RPMI7951 (cell line): ENCODE measurements at regions not wholly inside any gene's neighbourhood (a gene's known extent, or its start where the extent isn't known, plus 50 kb on each side); places are given as distances from the start of the nearest gene placed in this dataset.

Experiments
- DNase-seq: peaks from one replicate; pipeline ENCODE4 v3.0.0-alpha.2; 2012; ENCODE audit warnings: low read depth

GRCh38 chr14:42228611-42229010 is 621.9 kb downstream of the LRFN5 start:
- DNase-seq, result no peak

- peak; percentile 49 for DNase-seq
Observed at GRCh38 chr14:42224053-42224888, 617.6 kb downstream of the LRFN5 start.

GRCh38 chr14:42222924-42223471 is 616.3 kb downstream of the LRFN5 start:
- DNase-seq, result peak; percentile 75

GRCh38 chr14:42214981-42215491 is 608.4 kb downstream of the LRFN5 start:
- DNase-seq, result peak; percentile 85

GRCh38 chr14:42200957-42201356 is 594.3 kb downstream of the LRFN5 start:
- DNase-seq, result no peak

- peak; percentile 26 for DNase-seq
Observed at GRCh38 chr14:42198010-42198409, 591.3 kb downstream of the LRFN5 start.

GRCh38 chr14:42192738-42193653 is 586.3 kb downstream of the LRFN5 start:
- DNase-seq, result peak; percentile 85

GRCh38 chr14:42190744-42191143 is 584.1 kb downstream of the LRFN5 start:
- DNase-seq, result no peak

- DNase-seq, result no peak
Observed at GRCh38 chr14:42187846-42188245, 581.2 kb downstream of the LRFN5 start.

GRCh38 chr14:42185718-42186117 is 579.0 kb downstream of the LRFN5 start:
- no peak for DNase-seq

GRCh38 chr14:42174357-42174756 is 567.7 kb downstream of the LRFN5 start:
- no peak for DNase-seq

- DNase-seq, result no peak
Observed at GRCh38 chr14:42173206-42173605, 566.5 kb downstream of the LRFN5 start.

- no peak for DNase-seq
Observed at GRCh38 chr14:42172304-42172703, 565.6 kb downstream of the LRFN5 start.

- DNase-seq, result peak; percentile 2
Observed at GRCh38 chr14:42163136-42163535, 556.5 kb downstream of the LRFN5 start.

GRCh38 chr14:42159138-42159537 is 552.5 kb downstream of the LRFN5 start:
- DNase-seq, result no peak

GRCh38 chr14:42149609-42150261 is 543.1 kb downstream of the LRFN5 start:
- DNase-seq, result no peak

- no peak for DNase-seq
Observed at GRCh38 chr14:42145766-42146165, 539.1 kb downstream of the LRFN5 start.

- no peak for DNase-seq
Observed at GRCh38 chr14:42143114-42143513, 536.4 kb downstream of the LRFN5 start.

GRCh38 chr14:42141328-42141727 is 534.7 kb downstream of the LRFN5 start:
- DNase-seq, result no peak

- peak; percentile 41 for DNase-seq
Observed at GRCh38 chr14:42140831-42141279, 534.2 kb downstream of the LRFN5 start.

GRCh38 chr14:42140001-42140400 is 533.3 kb downstream of the LRFN5 start:
- peak; percentile 18 for DNase-seq

- DNase-seq, result no peak
Observed at GRCh38 chr14:42138406-42138805, 531.7 kb downstream of the LRFN5 start.
